ENCODE measurements at regions not wholly inside any gene's neighbourhood (a gene's known extent, or its start where the extent isn't known, plus 50 kb on each side); places are given as distances from the start of the nearest gene placed in this dataset.

- TF ChIP-seq EZH2 (IDR thresholded peaks at IDR 0.05; ENCODE audit: borderline replicate concordance, insufficient read depth, low read depth, low read length, poor library complexity, severe bottlenecking) (no peak), CTCF (IDR thresholded peaks at IDR 0.05) (no peak)
- H3K27me3 Mint-ChIP-seq: no peaks in the 10 kb centered on the region
- DNase-seq: no peak
- Histone ChIP-seq H3K27me3 (replicated peaks in 1 of 4; ENCODE audit: control extremely low read depth in 1 of 4, control insufficient read depth in 3 of 4, insufficient read depth in 4 of 4, low read length in 3 of 4) (no peaks in the 10 kb centered on the region), H4K20me1 (ENCODE audit: control insufficient read depth, insufficient read depth, low read length, poor library complexity, severe bottlenecking) (no peaks in the 10 kb centered on the region), H3K36me3 (replicated peaks in 1 of 2; ENCODE audit: control extremely low read depth in 1 of 2, control insufficient read depth in 1 of 2, extremely low read depth in 1 of 2, insufficient read depth in 2 of 2, low read length in 1 of 2) (no peaks in the 10 kb centered on the region), H3K9me3 (ENCODE audit: control extremely low read depth in 1 of 3, control insufficient read depth in 2 of 3, insufficient read depth in 1 of 3, low read length in 2 of 3) (peaks cover 0 to 3% (median 0%) of the 10 kb centered on the region in 3 donors), H3K27ac (ENCODE audit: low read length in 2 of 2) (no peak overlapping the region), H2AFZ (ENCODE audit: insufficient read depth, low read depth, low read length, poor library complexity, severe bottlenecking) (no peak overlapping the region), H3K79me2 (ENCODE audit: control insufficient read depth, insufficient read depth, low read length) (no peaks in the 10 kb centered on the region), H3K4me2 (replicated peaks; ENCODE audit: low read depth, low read length, poor library complexity, severe bottlenecking) (no peak overlapping the region), H3K4me1 (ENCODE audit: control insufficient read depth in 2 of 2, insufficient read depth in 2 of 2, low read length in 2 of 2) (no peaks in the 10 kb centered on the region), H3K9ac (ENCODE audit: low read length) (no peak overlapping the region), H3K4me3 (ENCODE audit: control extremely low read depth in 1 of 5, extremely low read depth in 1 of 5, insufficient read depth in 1 of 5, low read depth in 2 of 5, low read length in 4 of 5) (no peak overlapping the region)
- no peak overlapping the region for H3K4me3 Mint-ChIP-seq
- H3K9me3 Mint-ChIP-seq (ENCODE audit: insufficient read depth): peaks cover 6% of the 10 kb centered on the region
- WGBS (ENCODE audit: insufficient coverage): no CpG with 5 or more reads among the region's 2 CpGs
- H3K27ac Mint-ChIP-seq: no peak overlapping the region
- ChIA-PET CTCF (no interaction called here), POLR2A (no interaction called here)
- H3K4me1 Mint-ChIP-seq: no peaks in the 10 kb centered on the region
- ATAC-seq (ENCODE audit: low read depth): no peak
- intact Hi-C loops (cut with micrococcal nuclease): no loop called here
Observed at GRCh38 chr12:30041096-30041495, 257.4 kb upstream of the TMTC1 start.

GRCh38 chr12:30030693-30031374 lies 247.1 kb upstream of the TMTC1 start:
- ATAC-seq (ENCODE audit: low read depth) (no peak), DNase-seq (no peak)
- WGBS (ENCODE audit: insufficient coverage): no CpG with 5 or more reads among the region's 3 CpGs
- no peaks in the 10 kb centered on the region for H3K4me1 Mint-ChIP-seq
- no peak overlapping the region for H3K27ac Mint-ChIP-seq
- Histone ChIP-seq H3K36me3 (replicated peaks in 1 of 2; ENCODE audit: control extremely low read depth in 1 of 2, control insufficient read depth in 1 of 2, extremely low read depth in 1 of 2, insufficient read depth in 2 of 2, low read length in 1 of 2) (no peaks in the 10 kb centered on the region), H3K4me2 (replicated peaks; ENCODE audit: low read depth, low read length, poor library complexity, severe bottlenecking) (no peak overlapping the region), H3K27ac (ENCODE audit: low read length in 2 of 2) (no peak overlapping the region), H3K9me3 (ENCODE audit: control extremely low read depth in 1 of 3, control insufficient read depth in 2 of 3, insufficient read depth in 1 of 3, low read length in 2 of 3) (no peaks in the 10 kb centered on the region), H3K79me2 (ENCODE audit: control insufficient read depth, insufficient read depth, low read length) (no peaks in the 10 kb centered on the region), H3K9ac (ENCODE audit: low read length) (no peak overlapping the region), H3K4me1 (ENCODE audit: control insufficient read depth in 2 of 2, insufficient read depth in 2 of 2, low read length in 2 of 2) (no peaks in the 10 kb centered on the region), H3K4me3 (ENCODE audit: control extremely low read depth in 1 of 5, extremely low read depth in 1 of 5, insufficient read depth in 1 of 5, low read depth in 2 of 5, low read length in 4 of 5) (no peak overlapping the region), H4K20me1 (ENCODE audit: control insufficient read depth, insufficient read depth, low read length, poor library complexity, severe bottlenecking) (no peaks in the 10 kb centered on the region), H3K27me3 (replicated peaks in 1 of 4; ENCODE audit: control extremely low read depth in 1 of 4, control insufficient read depth in 3 of 4, insufficient read depth in 4 of 4, low read length in 3 of 4) (no peaks in the 10 kb centered on the region), H2AFZ (ENCODE audit: insufficient read depth, low read depth, low read length, poor library complexity, severe bottlenecking) (no peak overlapping the region)
- peaks cover 3% of the 10 kb centered on the region for H3K9me3 Mint-ChIP-seq (ENCODE audit: insufficient read depth)
- intact Hi-C loops (cut with micrococcal nuclease): no loop called here
- POLR2A ChIA-PET: no interaction called here
- no peak for TF ChIP-seq CTCF (IDR thresholded peaks at IDR 0.05)
- no peak for TF ChIP-seq EZH2 (IDR thresholded peaks at IDR 0.05; ENCODE audit: borderline replicate concordance, insufficient read depth, low read depth, low read length, poor library complexity, severe bottlenecking)
- CTCF ChIA-PET: no interaction called here
- no peak overlapping the region for H3K4me3 Mint-ChIP-seq
- H3K27me3 Mint-ChIP-seq: no peaks in the 10 kb centered on the region
